K562 (cell line): ENCODE measurements at regions not wholly inside any gene's neighbourhood (a gene's known extent, or its start where the extent isn't known, plus 50 kb on each side); places are given as distances from the start of the nearest gene placed in this dataset.
A peak's percentile ranks its signal among the peaks of the same experiment; 100 is the strongest.

Experiments
- ATAC-seq: fragments of 200-7000 bp; cut with Tn5 transposase; 3 replicates; pipeline ENCODE4 v1.9.1; 2020; ENCODE audit warnings: moderate library complexity
- BruUV-seq: library from RNA; stranded (reverse); fragments of 400-500 nt; replicated peaks from 2 replicates; lab custom pipeline; 2021; lab: Mats Ljungman, UMichigan
- CTCF ChIA-PET: fragments of 300-600 bp; formaldehyde crosslinking; extraction: SDS; loops from one replicate; lab custom pipeline; 2021; ENCODE audit warnings: low intra/inter-chr PET ratio; lab: Yijun Ruan, JAX
- POLR2A ChIA-PET: fragments of 300-600, 350-650 bp; sonication (Branson Sonifier 250); formaldehyde crosslinking; extraction: SDS; loops from one replicate; lab custom pipeline; 2021; ENCODE audit warnings: antibody characterized with exemption, inconsistent platforms; lab: Yijun Ruan, JAX
- DNase-seq, 4 experiments: peaks; one replicate each; pipeline versions ENCODE4 v3.0.0 to v3.0.0-alpha.2; 2011 to 2018; ENCODE audit warnings: low spot score in 3 of 4, mixed read lengths in 3 of 4; ENCODE audit errors: extremely low read depth in 1 of 4
- FAIRE-seq: peaks from 2 replicates; lab custom pipeline; 2011; peaks lifted over from hg19 to GRCh38; lab: Jason Lieb, UNC
- H2AFZ ChIP-seq: 2 replicates; pipeline ENCODE4 v1.6.0; 2011; ENCODE audit warnings: low read depth, low read length, control low read depth, inconsistent platforms
- H3K27ac ChIP-seq: fragments of 200-600 bp; 3 replicates; pipeline ENCODE4 v1.8.0; 2011; ENCODE audit warnings: low read depth, mild to moderate bottlenecking, control low read depth, inconsistent platforms, low read length, moderate library complexity, mixed read lengths; ENCODE audit errors: extremely low read depth
- H3K27me3 ChIP-seq, 2 experiments: fragments of 300-600 bp in 1 of 2; 2 replicates in 1 of 2; 3 replicates in 1 of 2; pipeline versions ENCODE4 v1.6.0 to v1.8.0; 2011; ENCODE audit warnings: inconsistent platforms in 2 of 2, low read length in 2 of 2, mild to moderate bottlenecking in 1 of 2, mixed read lengths in 1 of 2, moderate library complexity in 1 of 2; ENCODE audit not compliant: control insufficient read depth in 2 of 2, insufficient read depth in 2 of 2
- H3K36me3 ChIP-seq: fragments of 300-600 bp; 3 replicates; pipeline ENCODE4 v1.8.0; 2011; ENCODE audit warnings: mild to moderate bottlenecking, low read length, inconsistent platforms; ENCODE audit not compliant: control insufficient read depth, insufficient read depth
- H3K4me1 ChIP-seq, 2 experiments: fragments of 200-600 bp in 1 of 2; replicated peaks in 1 of 2; 2 replicates in 1 of 2; 3 replicates in 1 of 2; pipeline versions ENCODE4 v1.5.1 to v1.8.0; 2011; ENCODE audit warnings: inconsistent platforms in 2 of 2, low read length in 2 of 2, mild to moderate bottlenecking in 1 of 2, mixed read lengths in 1 of 2, moderate library complexity in 1 of 2; ENCODE audit not compliant: control insufficient read depth in 2 of 2, insufficient read depth in 2 of 2
- H3K4me2 ChIP-seq: 2 replicates; pipeline ENCODE4 v1.6.1; 2011; ENCODE audit warnings: low read length, control low read depth, inconsistent platforms, mixed read lengths; ENCODE audit not compliant: insufficient read depth
- H3K4me3 ChIP-seq: fragments of 200-600 bp; sonication (generic), shearing (Covaris generic); 2 replicates; pipeline ENCODE4 v1.5.1; 2016; ENCODE audit warnings: control low read depth, inconsistent platforms
- H3K79me2 ChIP-seq: fragments of 200-600 bp; 3 replicates; pipeline ENCODE4 v1.8.0; 2011; ENCODE audit warnings: low read length, inconsistent platforms; ENCODE audit not compliant: control insufficient read depth, insufficient read depth
- H3K9ac ChIP-seq, 2 experiments: 2 replicates each; pipeline versions ENCODE4 v1.6.0 to v1.6.1; 2011; ENCODE audit warnings: low read depth in 2 of 2, low read length in 2 of 2, control low read depth in 1 of 2, inconsistent platforms in 1 of 2, mild to moderate bottlenecking in 1 of 2, mixed read lengths in 1 of 2; ENCODE audit not compliant: insufficient read depth in 1 of 2
- H3K9me1 ChIP-seq: one replicate; pipeline ENCODE4 v1.6.0; 2011; ENCODE audit warnings: inconsistent platforms, mild to moderate bottlenecking, low read length, moderate library complexity; ENCODE audit not compliant: control insufficient read depth, insufficient read depth
- H3K9me3 ChIP-seq: replicated peaks from 2 replicates; pipeline ENCODE4 v1.5.1; 2011; ENCODE audit warnings: low read depth, low read length, inconsistent platforms; ENCODE audit not compliant: control insufficient read depth, insufficient read depth
- H4K20me1 ChIP-seq: replicated peaks from 2 replicates; pipeline ENCODE4 v1.6.1; 2011; ENCODE audit warnings: low read length, inconsistent platforms, mixed read lengths; ENCODE audit not compliant: control insufficient read depth, insufficient read depth
- RBM25 ChIP-seq: fragments of 200-400 bp; formaldehyde crosslinking; IDR thresholded peaks from 2 replicates; pipeline ENCODE4 v1.6.1; 2018; ENCODE audit warnings: low read length, low read depth, moderate library complexity; ENCODE audit not compliant: severe bottlenecking
- WGBS: fragments of 100-300 bp; shearing (Covaris generic); methylation state at CpG from one replicate; pipeline ENCODE4 v1.1.6; 2016; ENCODE audit warnings: low coverage, mixed read lengths; ENCODE audit not compliant: insufficient coverage; ENCODE audit errors: missing lambda C conversion rate; 5-methylcytosine and 5-hydroxymethylcytosine counted together
- in situ Hi-C: fragments of 300-500 bp; cut with MboI; formaldehyde crosslinking; loops from 4 replicates; pipeline ENCODE4 v1.15.0; 2018; ENCODE audit warnings: inconsistent platforms, mixed read lengths
- intact Hi-C: fragments of 100-400 bp; cut with micrococcal nuclease; formaldehyde crosslinking; loops from 2 replicates; pipeline ENCODE4 v1.14.2; 2022
- TF ChIP-seq, protein P1 (sequence below): fragments of 250-450 bp; sonication (Bioruptor Pico); IDR thresholded peaks from 2 replicates; pipeline ENCODE4 v1.4.0; 2020; ENCODE audit warnings: mild to moderate bottlenecking, moderate library complexity, borderline replicate concordance

- POLR2A ChIA-PET: interaction anchor here (1.6 kb wide), 1 partner anchor 23 kb away, joined by 5 read pairs; no protein-coding TSS in a partner anchor
- Histone ChIP-seq H3K9me3 (no peaks in the 10 kb centered on the region), H3K9ac (no peak overlapping the region), H4K20me1 (peaks cover 6% of the 10 kb centered on the region; the same call in 1 of the 2 replicates), H3K9me1 (no peaks in the 10 kb centered on the region), H3K4me2 (no peak overlapping the region), H3K79me2 (no peaks in the 10 kb centered on the region), H3K36me3 (peaks cover 3% of the 10 kb centered on the region; the same call in 1 of the 3 replicates), H3K27me3 (peaks cover 5 to 14% of the 10 kb centered on the region in 2 experiments; a peak in 4 of 5 replicates), H3K4me1 (no peaks in the 10 kb centered on the region), H3K27ac (no peak overlapping the region), H3K4me3 (no peak overlapping the region), H2AFZ (no peak overlapping the region)
- no TSS peak for BruUV-seq
- DNase-seq (no peak), FAIRE-seq (no peak), ATAC-seq (no peak)
- intact Hi-C loops (no loop called here), in situ Hi-C loops (loop anchor here (10.0 kb wide), 1 partner anchor 215 kb away; no protein-coding TSS in a partner anchor)
- CTCF ChIA-PET: interaction anchor here (0.8 to 2.3 kb wide), 3 partner anchors 192 to 405 kb away, joined by 3 to 25 read pairs (median 5); no protein-coding TSS in a partner anchor
- TF ChIP-seq, protein P1, sequence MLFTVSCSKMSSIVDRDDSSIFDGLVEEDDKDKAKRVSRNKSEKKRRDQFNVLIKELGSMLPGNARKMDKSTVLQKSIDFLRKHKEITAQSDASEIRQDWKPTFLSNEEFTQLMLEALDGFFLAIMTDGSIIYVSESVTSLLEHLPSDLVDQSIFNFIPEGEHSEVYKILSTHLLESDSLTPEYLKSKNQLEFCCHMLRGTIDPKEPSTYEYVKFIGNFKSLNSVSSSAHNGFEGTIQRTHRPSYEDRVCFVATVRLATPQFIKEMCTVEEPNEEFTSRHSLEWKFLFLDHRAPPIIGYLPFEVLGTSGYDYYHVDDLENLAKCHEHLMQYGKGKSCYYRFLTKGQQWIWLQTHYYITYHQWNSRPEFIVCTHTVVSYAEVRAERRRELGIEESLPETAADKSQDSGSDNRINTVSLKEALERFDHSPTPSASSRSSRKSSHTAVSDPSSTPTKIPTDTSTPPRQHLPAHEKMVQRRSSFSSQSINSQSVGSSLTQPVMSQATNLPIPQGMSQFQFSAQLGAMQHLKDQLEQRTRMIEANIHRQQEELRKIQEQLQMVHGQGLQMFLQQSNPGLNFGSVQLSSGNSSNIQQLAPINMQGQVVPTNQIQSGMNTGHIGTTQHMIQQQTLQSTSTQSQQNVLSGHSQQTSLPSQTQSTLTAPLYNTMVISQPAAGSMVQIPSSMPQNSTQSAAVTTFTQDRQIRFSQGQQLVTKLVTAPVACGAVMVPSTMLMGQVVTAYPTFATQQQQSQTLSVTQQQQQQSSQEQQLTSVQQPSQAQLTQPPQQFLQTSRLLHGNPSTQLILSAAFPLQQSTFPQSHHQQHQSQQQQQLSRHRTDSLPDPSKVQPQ (CRISPR knock-in tag): no peak
- TF ChIP-seq RBM25: peak; percentile 78
- 71% methylated on average over 4 of the region's 4 CpGs for WGBS
Observed at GRCh38 chr17:45639297-45639849, 144.7 kb upstream of the CRHR1 start.
